Mesenchymal stem cell (in vitro differentiated cells and primary cell): ENCODE measurements at regions not wholly inside any gene's neighbourhood (a gene's known extent, or its start where the extent isn't known, plus 50 kb on each side); places are given as distances from the start of the nearest gene placed in this dataset.

Experiments
- DNase-seq: peaks from one replicate; pipeline ENCODE4 v3.0.0-alpha.2; 2013
- H2AFZ ChIP-seq: one replicate; pipeline ENCODE4 v1.6.1; 2013; ENCODE audit warnings: low read depth, mild to moderate bottlenecking, control low read depth, inconsistent platforms, low read length, moderate library complexity
- H2AK5ac ChIP-seq: 2 replicates; pipeline ENCODE4 v1.6.1; 2013; ENCODE audit warnings: low read length, moderate library complexity, mild to moderate bottlenecking, inconsistent platforms; ENCODE audit not compliant: severe bottlenecking
- H2BK120ac ChIP-seq: one replicate; pipeline ENCODE4 v1.6.1; 2013; ENCODE audit warnings: low read depth, mild to moderate bottlenecking, inconsistent platforms, low read length, moderate library complexity
- H2BK12ac ChIP-seq, 2 experiments: one replicate each; pipeline ENCODE4 v1.6.1; 2013; ENCODE audit warnings: inconsistent platforms in 2 of 2, low read length in 2 of 2, mild to moderate bottlenecking in 2 of 2, moderate library complexity in 2 of 2, control low read depth in 1 of 2
- H2BK15ac ChIP-seq: one replicate; pipeline ENCODE4 v1.6.1; 2013; ENCODE audit warnings: mild to moderate bottlenecking, low read depth, inconsistent platforms; ENCODE audit not compliant: poor library complexity, severe bottlenecking
- H2BK5ac ChIP-seq: 2 replicates; pipeline ENCODE4 v1.6.1; 2013; ENCODE audit warnings: low read depth, mild to moderate bottlenecking, low read length, control low read depth, inconsistent platforms; ENCODE audit not compliant: poor library complexity, severe bottlenecking
- H3K14ac ChIP-seq, 2 experiments: one replicate each; pipeline ENCODE4 v1.6.1; 2013; ENCODE audit warnings: inconsistent platforms in 2 of 2, low read length in 2 of 2, control low read depth in 1 of 2, mild to moderate bottlenecking in 1 of 2, moderate library complexity in 1 of 2
- H3K18ac ChIP-seq, 2 experiments: one replicate each; pipeline ENCODE4 v1.6.1; 2013; ENCODE audit warnings: inconsistent platforms in 2 of 2, low read length in 2 of 2, control low read depth in 1 of 2, low read depth in 1 of 2, mild to moderate bottlenecking in 1 of 2
- H3K23ac ChIP-seq, 2 experiments: one replicate each; pipeline ENCODE4 v1.6.1; 2013; ENCODE audit warnings: inconsistent platforms in 2 of 2, low read length in 2 of 2, mild to moderate bottlenecking in 2 of 2, moderate library complexity in 2 of 2, control low read depth in 1 of 2
- H3K27ac ChIP-seq: 2 replicates; pipeline ENCODE4 v1.5.1; 2013; ENCODE audit warnings: mild to moderate bottlenecking, moderate library complexity, low read length, control low read depth, inconsistent platforms; ENCODE audit not compliant: poor library complexity, severe bottlenecking
- H3K27me3 ChIP-seq, 2 experiments: 2 replicates each; pipeline versions ENCODE4 v1.6.1 to v1.7.0; 2013; ENCODE audit warnings: low read length in 2 of 2, mild to moderate bottlenecking in 2 of 2, moderate library complexity in 2 of 2, control low read depth in 1 of 2, inconsistent platforms in 1 of 2; ENCODE audit not compliant: control insufficient read depth in 1 of 2, insufficient read depth in 1 of 2
- H3K36me3 ChIP-seq, 2 experiments: 2 replicates each; pipeline versions ENCODE4 v1.6.1 to v1.7.0; 2013; ENCODE audit warnings: low read length in 2 of 2, control low read depth in 1 of 2, inconsistent platforms in 1 of 2, low read depth in 1 of 2, mild to moderate bottlenecking in 1 of 2; ENCODE audit not compliant: insufficient read depth in 2 of 2, control insufficient read depth in 1 of 2
- H3K4ac ChIP-seq, 2 experiments: one replicate each; pipeline ENCODE4 v1.6.1; 2013; ENCODE audit warnings: inconsistent platforms in 2 of 2, low read length in 2 of 2, mild to moderate bottlenecking in 2 of 2, moderate library complexity in 2 of 2, control low read depth in 1 of 2, low read depth in 1 of 2
- H3K4me1 ChIP-seq: 2 replicates; pipeline ENCODE4 v1.6.1; 2013; ENCODE audit warnings: low read depth, low read length, control low read depth; ENCODE audit not compliant: control insufficient read depth, insufficient read depth
- H3K4me2 ChIP-seq: 2 replicates; pipeline ENCODE4 v1.6.1; 2013; ENCODE audit warnings: low read length, mild to moderate bottlenecking, inconsistent platforms; ENCODE audit not compliant: poor library complexity, severe bottlenecking
- H3K4me3 ChIP-seq, 2 experiments: 2 replicates each; pipeline versions ENCODE4 v1.5.1 to v1.7.0; 2013; ENCODE audit warnings: low read length in 2 of 2, mild to moderate bottlenecking in 2 of 2, control low read depth in 1 of 2, low read depth in 1 of 2; ENCODE audit not compliant: insufficient read depth in 1 of 2
- H3K79me1 ChIP-seq: replicated peaks from 2 replicates; pipeline ENCODE4 v1.6.1; 2013; ENCODE audit warnings: mild to moderate bottlenecking, control low read depth, low read length, inconsistent platforms; ENCODE audit not compliant: poor library complexity, severe bottlenecking
- H3K9ac ChIP-seq: 2 replicates; pipeline ENCODE4 v1.7.0; 2013; ENCODE audit warnings: mild to moderate bottlenecking, low read length, moderate library complexity
- H3K9me3 ChIP-seq: 2 replicates; pipeline ENCODE4 v1.7.0; 2013; ENCODE audit warnings: mild to moderate bottlenecking, low read length; ENCODE audit not compliant: control insufficient read depth
- H4K8ac ChIP-seq: one replicate; pipeline ENCODE4 v1.6.1; 2013; ENCODE audit warnings: inconsistent platforms, mild to moderate bottlenecking, low read length, moderate library complexity
- H4K91ac ChIP-seq: one replicate; pipeline ENCODE4 v1.6.1; 2013; ENCODE audit warnings: mild to moderate bottlenecking, low read length, inconsistent platforms
- WGBS: methylation state at CpG from one replicate; pipeline ENCODE4 v1.1.7; 2013; ENCODE audit warnings: mixed read lengths; 5-methylcytosine and 5-hydroxymethylcytosine counted together

- WGBS, result 90% methylated on average over 1 of the region's 1 CpG
- Histone ChIP-seq H3K23ac (no peak overlapping the region), H3K4me3 (no peak overlapping the region)
Observed at GRCh38 chr16:6281994-6282393, 1050.7 kb upstream of the RBFOX1 start.

GRCh38 chr16:6281274-6281673, 1051.4 kb upstream of the RBFOX1 start:
- H2BK5ac ChIP-seq, result no peak overlapping the region
- no peak overlapping the region for H4K91ac ChIP-seq
- peaks cover 9% of the 10 kb centered on the region for H3K9me3 ChIP-seq
- no peak overlapping the region for H3K9ac ChIP-seq
- H3K4ac ChIP-seq, result no peak overlapping the region
- no peak overlapping the region for H2BK120ac ChIP-seq
- no peak overlapping the region for H3K4me3 ChIP-seq
- H3K27ac ChIP-seq, result no peak overlapping the region
- H2BK15ac ChIP-seq, result no peak overlapping the region
- no peaks in the 10 kb centered on the region for H3K79me1 ChIP-seq
- no peaks in the 10 kb centered on the region for H3K27me3 ChIP-seq
- H3K23ac ChIP-seq, result no peak overlapping the region
- H2AFZ ChIP-seq, result no peak overlapping the region
- H2AK5ac ChIP-seq, result no peak overlapping the region
- no peak overlapping the region for H3K4me2 ChIP-seq
- 64% methylated on average over 5 of the region's 8 CpGs for WGBS
- H3K4me1 ChIP-seq, result no peaks in the 10 kb centered on the region
- no peak overlapping the region for H3K14ac ChIP-seq
- H3K18ac ChIP-seq, result no peak overlapping the region
- no peaks in the 10 kb centered on the region for H3K36me3 ChIP-seq
- DNase-seq, result no peak
- no peak overlapping the region for H2BK12ac ChIP-seq
- H4K8ac ChIP-seq, result no peak overlapping the region

More at GRCh38 chr16:6281994-6282393, 1050.7 kb upstream of the RBFOX1 start:
- no peak overlapping the region for H2AK5ac ChIP-seq
- H2BK120ac ChIP-seq, result no peak overlapping the region
- no peak overlapping the region for H4K8ac ChIP-seq
- peaks cover 9% of the 10 kb centered on the region for H3K9me3 ChIP-seq
- H2BK15ac ChIP-seq, result no peak overlapping the region
- H3K79me1 ChIP-seq, result no peaks in the 10 kb centered on the region
- H3K14ac ChIP-seq, result no peak overlapping the region
- H3K4me1 ChIP-seq, result no peaks in the 10 kb centered on the region
- no peaks in the 10 kb centered on the region for H3K27me3 ChIP-seq
- no peak overlapping the region for H3K4me2 ChIP-seq
- H2BK5ac ChIP-seq, result no peak overlapping the region
- no peak overlapping the region for H3K27ac ChIP-seq
- H3K36me3 ChIP-seq, result no peaks in the 10 kb centered on the region
- no peak overlapping the region for H3K4ac ChIP-seq
- no peak overlapping the region for H2BK12ac ChIP-seq
- H3K18ac ChIP-seq, result no peak overlapping the region
- no peak for DNase-seq
- no peak overlapping the region for H2AFZ ChIP-seq
- no peak overlapping the region for H4K91ac ChIP-seq
- H3K9ac ChIP-seq, result no peak overlapping the region

DNA sequence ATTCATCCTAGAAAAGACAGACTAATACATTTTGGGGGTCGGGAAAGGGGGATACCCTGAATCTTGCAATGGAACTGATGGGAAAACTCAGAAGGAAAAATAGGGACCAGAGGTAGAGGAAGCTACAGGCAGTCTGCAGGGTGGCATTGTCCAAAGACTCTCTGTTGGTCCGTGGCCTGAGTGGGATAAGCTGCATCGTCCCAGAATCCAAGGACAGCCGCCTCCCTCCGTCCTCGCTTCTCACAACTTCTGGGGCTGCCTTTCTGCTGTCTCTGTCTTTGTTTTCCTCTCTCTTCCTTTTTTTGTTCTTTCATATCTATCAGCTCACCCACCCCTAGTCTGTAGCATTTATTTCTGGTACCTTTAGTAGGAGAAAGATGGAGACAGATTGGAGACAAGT, 1052.6 kb upstream of the RBFOX1 start:
- 79% methylated on average over 6 of the region's 6 CpGs for WGBS
- Histone ChIP-seq H3K36me3 (no peaks in the 10 kb centered on the region), H2BK12ac (no peak overlapping the region), H3K27ac (no peak overlapping the region), H2BK120ac (no peak overlapping the region), H3K27me3 (no peaks in the 10 kb centered on the region), H3K4me1 (no peaks in the 10 kb centered on the region), H3K9ac (no peak overlapping the region), H2AFZ (no peak overlapping the region), H3K18ac (no peak overlapping the region), H2BK5ac (no peak overlapping the region), H4K8ac (no peak overlapping the region), H3K4me3 (no peak overlapping the region), H3K4me2 (no peak overlapping the region), H3K79me1 (no peaks in the 10 kb centered on the region), H3K4ac (no peak overlapping the region), H3K14ac (no peak overlapping the region), H3K23ac (no peak overlapping the region), H2BK15ac (no peak overlapping the region), H2AK5ac (no peak overlapping the region), H4K91ac (no peak overlapping the region), H3K9me3 (peaks cover 9% of the 10 kb centered on the region)
- DNase-seq, result no peak

DNA sequence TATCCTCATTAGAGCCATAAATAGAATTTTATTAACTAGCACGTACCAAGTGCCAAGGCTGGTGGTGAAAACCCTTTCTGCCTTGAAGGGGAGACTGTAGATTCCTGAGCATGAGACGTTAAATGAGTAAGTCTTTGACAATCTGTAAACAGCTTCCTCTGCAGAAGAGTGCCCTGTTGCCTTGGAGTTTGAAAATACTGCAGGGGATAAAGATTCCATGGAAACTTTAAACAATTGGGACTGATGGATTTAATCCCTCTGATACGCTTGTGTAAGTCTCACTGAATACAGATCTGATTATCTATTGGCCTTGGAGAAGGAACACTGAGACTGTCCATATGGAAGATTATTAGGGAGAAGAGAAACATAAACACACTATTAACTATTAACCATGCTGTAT, 1053.4 kb upstream of the RBFOX1 start:
- Histone ChIP-seq H3K27me3 (no peaks in the 10 kb centered on the region), H4K91ac (no peak overlapping the region), H2BK12ac (no peak overlapping the region), H2BK15ac (no peak overlapping the region), H3K23ac (no peak overlapping the region), H3K4ac (no peak overlapping the region), H3K27ac (no peak overlapping the region), H2AK5ac (no peak overlapping the region), H4K8ac (no peak overlapping the region), H2BK5ac (no peak overlapping the region), H2BK120ac (no peak overlapping the region), H3K4me1 (no peaks in the 10 kb centered on the region), H3K79me1 (no peaks in the 10 kb centered on the region), H3K9ac (no peak overlapping the region), H3K9me3 (peaks cover 7% of the 10 kb centered on the region), H3K4me3 (no peak overlapping the region), H3K36me3 (no peaks in the 10 kb centered on the region), H3K14ac (no peak overlapping the region), H3K18ac (no peak overlapping the region), H2AFZ (no peak overlapping the region), H3K4me2 (no peak overlapping the region)
- no peak for DNase-seq
- 64% methylated on average over 3 of the region's 3 CpGs for WGBS
